Activated naive CD8-positive, alpha-beta T cell treated with anti-CD3 and anti-CD28 coated beads, Interleukin-2, amount 10 ng/mL, durations not matched to agents 7 days and 5 days (primary cell): ENCODE measurements at regions not wholly inside any gene's neighbourhood (a gene's known extent, or its start where the extent isn't known, plus 50 kb on each side); places are given as distances from the start of the nearest gene placed in this dataset.

Experiments used
- ATAC-seq: fragments of 150-1000 bp; cut with Tn5 transposase; one replicate; pipeline ENCODE4 v1.10.0; 2021; ENCODE audit warnings: low read depth, moderate library complexity
- POLR2A ChIA-PET: fragments of 350-600 bp; sonication (Branson Sonifier 250); formaldehyde crosslinking; loops from one replicate; lab custom pipeline; 2021; ENCODE audit warnings: antibody characterized with exemption; lab: Charles Lee
- DNase-seq: peaks from one replicate; pipeline ENCODE4 v3.0.0; 2021
- H3K27ac Mint-ChIP-seq: one replicate; pipeline ENCODE4 v1.8.0; 2022; ENCODE audit warnings: mild to moderate bottlenecking, mixed read lengths
- H3K27me3 Mint-ChIP-seq: one replicate; pipeline ENCODE4 v1.8.0; 2022; ENCODE audit warnings: mild to moderate bottlenecking, moderate library complexity, mixed read lengths
- H3K36me3 Mint-ChIP-seq: one replicate; pipeline ENCODE4 v1.8.0; 2021; ENCODE audit warnings: mild to moderate bottlenecking, mixed read lengths
- H3K4me1 Mint-ChIP-seq: one replicate; pipeline ENCODE4 v1.8.0; 2021; ENCODE audit warnings: mixed read lengths
- H3K4me3 Mint-ChIP-seq: one replicate; pipeline ENCODE4 v1.8.0; 2022; ENCODE audit warnings: mild to moderate bottlenecking, moderate library complexity, mixed read lengths
- H3K9me3 Mint-ChIP-seq: one replicate; pipeline ENCODE4 v1.8.0; 2021; ENCODE audit warnings: mixed read lengths

- ATAC-seq (no peak), DNase-seq (no peak)
- no peaks in the 10 kb centered on the region for H3K36me3 Mint-ChIP-seq
- no peak overlapping the region for H3K4me3 Mint-ChIP-seq
- H3K4me1 Mint-ChIP-seq, result no peaks in the 10 kb centered on the region
- H3K27ac Mint-ChIP-seq, result no peak overlapping the region
- peaks cover 3% of the 10 kb centered on the region for H3K9me3 Mint-ChIP-seq
- POLR2A ChIA-PET, result no interaction called here
- no peaks in the 10 kb centered on the region for H3K27me3 Mint-ChIP-seq
Measured at GRCh38 chr20:22652681-22653588, 68.6 kb upstream of the FOXA2 start.

DNA sequence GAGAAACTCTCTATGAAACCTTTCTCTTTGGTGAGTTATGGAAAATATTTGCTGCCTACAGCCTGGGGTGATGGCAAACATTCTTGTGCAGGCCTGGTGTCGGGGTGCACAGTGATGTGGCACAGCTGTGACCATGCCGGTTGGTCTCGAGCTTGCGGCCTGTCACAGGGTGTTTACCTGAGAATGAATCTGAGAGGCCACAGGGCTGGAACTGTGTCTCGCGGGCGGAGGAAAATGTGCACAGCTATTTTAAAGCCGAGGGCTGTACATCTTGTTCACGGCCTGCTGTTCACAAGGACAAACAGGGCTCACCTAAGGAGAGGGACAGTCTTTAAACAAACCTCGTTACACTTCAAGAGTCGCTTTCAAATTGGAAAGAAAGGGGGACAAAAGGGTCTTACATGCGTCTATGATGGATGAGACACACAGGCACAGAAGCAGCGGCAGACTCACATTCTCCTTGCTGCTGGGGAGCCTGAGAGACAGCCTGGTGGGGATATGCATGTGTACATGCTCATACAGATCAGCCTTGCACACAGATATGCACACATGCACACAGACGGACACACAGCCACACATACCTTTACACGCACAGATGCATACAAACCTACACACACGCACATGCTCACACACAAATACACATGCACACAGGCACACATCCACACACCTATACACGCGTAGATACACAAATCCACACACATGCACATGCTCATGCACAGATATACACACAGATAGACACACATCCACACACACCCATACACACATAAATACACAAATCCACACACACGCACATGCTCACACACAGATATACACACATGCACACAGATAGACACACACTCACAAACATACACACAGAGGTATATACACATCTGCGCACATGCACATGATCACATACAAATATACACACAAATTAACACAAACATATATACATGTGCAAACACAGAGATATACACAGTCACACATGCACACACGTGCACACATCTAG is 69.6 kb upstream of the FOXA2 start:
- peaks cover 3% of the 10 kb centered on the region for H3K9me3 Mint-ChIP-seq
- no peak for ATAC-seq
- H3K4me1 Mint-ChIP-seq, result no peaks in the 10 kb centered on the region
- POLR2A ChIA-PET, result no interaction called here
- no peak for DNase-seq
- no peak overlapping the region for H3K27ac Mint-ChIP-seq
- no peak overlapping the region for H3K4me3 Mint-ChIP-seq
- no peaks in the 10 kb centered on the region for H3K27me3 Mint-ChIP-seq
- no peaks in the 10 kb centered on the region for H3K36me3 Mint-ChIP-seq

GRCh38 chr20:22663528-22664025 is 79.2 kb upstream of the FOXA2 start:
- ATAC-seq, result no peak
- Mint-ChIP-seq H3K4me1 (no peaks in the 10 kb centered on the region), H3K4me3 (no peak overlapping the region), H3K9me3 (no peaks in the 10 kb centered on the region), H3K36me3 (no peaks in the 10 kb centered on the region), H3K27ac (no peak overlapping the region), H3K27me3 (no peaks in the 10 kb centered on the region)
- DNase-seq, result no peak
- POLR2A ChIA-PET, result no interaction called here

DNA sequence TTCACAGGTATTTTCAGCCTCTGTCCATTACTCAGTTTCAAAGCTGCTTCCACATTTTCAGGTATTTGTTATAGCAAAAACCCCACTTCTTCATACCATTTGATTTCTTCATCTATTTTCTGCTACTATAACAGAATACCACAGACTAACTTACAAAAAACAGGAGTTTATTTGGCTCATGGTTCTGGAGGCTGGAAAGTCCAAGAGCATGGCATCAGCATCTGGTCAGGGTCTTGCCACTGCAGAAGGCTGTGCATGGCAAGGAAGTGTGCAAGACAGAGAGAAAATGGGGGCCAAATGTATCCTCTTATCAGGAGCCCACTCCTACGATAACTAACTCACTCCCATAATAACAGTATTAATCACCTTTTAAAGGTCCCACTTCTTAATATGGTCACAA is 82.8 kb upstream of the FOXA2 start:
- no peak overlapping the region for H3K27ac Mint-ChIP-seq
- peaks cover 1% of the 10 kb centered on the region for H3K9me3 Mint-ChIP-seq
- ATAC-seq (no peak), DNase-seq (no peak)
- H3K27me3 Mint-ChIP-seq, result no peaks in the 10 kb centered on the region
- H3K36me3 Mint-ChIP-seq, result no peaks in the 10 kb centered on the region
- POLR2A ChIA-PET, result no interaction called here
- H3K4me3 Mint-ChIP-seq, result no peak overlapping the region
- H3K4me1 Mint-ChIP-seq, result no peaks in the 10 kb centered on the region

- Mint-ChIP-seq H3K27me3 (no peaks in the 10 kb centered on the region), H3K27ac (no peak overlapping the region), H3K36me3 (no peaks in the 10 kb centered on the region), H3K4me1 (no peaks in the 10 kb centered on the region), H3K9me3 (peaks cover 1% of the 10 kb centered on the region), H3K4me3 (no peak overlapping the region)
- DNase-seq, result no peak
- POLR2A ChIA-PET, result no interaction called here
- no peak for ATAC-seq
Measured at GRCh38 chr20:22672191-22672590, 87.8 kb upstream of the FOXA2 start.

DNA sequence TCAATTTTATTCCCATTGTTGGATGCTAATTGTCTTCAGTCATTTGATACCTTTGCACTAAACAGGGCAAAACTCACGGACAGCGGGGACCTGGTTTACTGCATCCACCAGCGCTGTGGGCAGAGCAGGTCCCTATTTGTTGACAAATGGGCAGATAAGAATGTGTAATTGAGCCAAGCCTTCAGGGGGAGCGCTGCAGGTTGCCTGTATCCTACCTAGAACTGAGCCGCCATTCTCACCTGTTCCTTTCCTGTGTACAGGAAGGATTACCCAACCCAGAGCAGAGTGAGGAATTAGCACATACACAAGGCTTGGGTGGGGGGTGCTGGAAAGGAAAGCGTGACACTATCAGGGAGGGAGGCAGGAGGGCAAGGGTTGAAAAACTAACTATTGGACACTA is 89.1 kb upstream of the FOXA2 start:
- H3K4me1 Mint-ChIP-seq, result no peaks in the 10 kb centered on the region
- POLR2A ChIA-PET, result no interaction called here
- no peaks in the 10 kb centered on the region for H3K36me3 Mint-ChIP-seq
- DNase-seq (no peak), ATAC-seq (no peak)
- H3K27me3 Mint-ChIP-seq, result no peaks in the 10 kb centered on the region
- no peak overlapping the region for H3K27ac Mint-ChIP-seq
- peaks cover 1% of the 10 kb centered on the region for H3K9me3 Mint-ChIP-seq
- H3K4me3 Mint-ChIP-seq, result no peak overlapping the region

GRCh38 chr20:22675341-22675740 is 91.0 kb upstream of the FOXA2 start:
- Mint-ChIP-seq H3K9me3 (peaks cover 1% of the 10 kb centered on the region), H3K27ac (no peak overlapping the region), H3K4me1 (no peaks in the 10 kb centered on the region), H3K36me3 (no peaks in the 10 kb centered on the region), H3K27me3 (no peaks in the 10 kb centered on the region), H3K4me3 (no peak overlapping the region)
- no peak for DNase-seq
- no peak for ATAC-seq
- POLR2A ChIA-PET, result no interaction called here

DNA sequence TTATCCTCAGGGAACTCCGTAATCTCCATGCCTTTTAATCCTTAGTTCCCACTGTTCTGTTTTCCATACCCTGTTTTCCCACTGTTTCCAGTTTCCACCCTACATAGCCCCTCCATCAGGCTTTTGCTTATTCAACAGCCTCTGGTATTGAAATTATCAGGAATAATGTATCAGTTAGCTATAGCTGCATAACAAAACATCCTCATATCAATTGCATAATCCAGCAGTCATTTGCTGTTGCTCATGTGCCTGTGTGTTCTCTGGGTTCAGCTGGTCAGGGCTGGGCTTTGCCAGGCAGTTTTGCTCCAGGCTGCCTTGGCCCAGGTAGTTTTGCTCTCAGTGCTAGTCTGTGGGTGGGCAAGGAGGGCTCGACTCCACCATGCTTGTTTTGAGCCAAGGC is 94.3 kb upstream of the FOXA2 start:
- H3K4me3 Mint-ChIP-seq, result no peak overlapping the region
- no peak overlapping the region for H3K27ac Mint-ChIP-seq
- no peaks in the 10 kb centered on the region for H3K4me1 Mint-ChIP-seq
- ATAC-seq, result no peak
- H3K9me3 Mint-ChIP-seq, result no peaks in the 10 kb centered on the region
- DNase-seq, result no peak
- POLR2A ChIA-PET, result no interaction called here
- H3K27me3 Mint-ChIP-seq, result peaks cover 2% of the 10 kb centered on the region
- H3K36me3 Mint-ChIP-seq, result no peaks in the 10 kb centered on the region

- Mint-ChIP-seq H3K4me3 (no peak overlapping the region), H3K36me3 (no peaks in the 10 kb centered on the region), H3K27me3 (peaks cover 2% of the 10 kb centered on the region), H3K9me3 (no peaks in the 10 kb centered on the region), H3K27ac (no peak overlapping the region), H3K4me1 (no peaks in the 10 kb centered on the region)
- POLR2A ChIA-PET, result no interaction called here
- no peak for DNase-seq
- no peak for ATAC-seq
Measured at GRCh38 chr20:22679197-22679596, 94.8 kb upstream of the FOXA2 start.

DNA sequence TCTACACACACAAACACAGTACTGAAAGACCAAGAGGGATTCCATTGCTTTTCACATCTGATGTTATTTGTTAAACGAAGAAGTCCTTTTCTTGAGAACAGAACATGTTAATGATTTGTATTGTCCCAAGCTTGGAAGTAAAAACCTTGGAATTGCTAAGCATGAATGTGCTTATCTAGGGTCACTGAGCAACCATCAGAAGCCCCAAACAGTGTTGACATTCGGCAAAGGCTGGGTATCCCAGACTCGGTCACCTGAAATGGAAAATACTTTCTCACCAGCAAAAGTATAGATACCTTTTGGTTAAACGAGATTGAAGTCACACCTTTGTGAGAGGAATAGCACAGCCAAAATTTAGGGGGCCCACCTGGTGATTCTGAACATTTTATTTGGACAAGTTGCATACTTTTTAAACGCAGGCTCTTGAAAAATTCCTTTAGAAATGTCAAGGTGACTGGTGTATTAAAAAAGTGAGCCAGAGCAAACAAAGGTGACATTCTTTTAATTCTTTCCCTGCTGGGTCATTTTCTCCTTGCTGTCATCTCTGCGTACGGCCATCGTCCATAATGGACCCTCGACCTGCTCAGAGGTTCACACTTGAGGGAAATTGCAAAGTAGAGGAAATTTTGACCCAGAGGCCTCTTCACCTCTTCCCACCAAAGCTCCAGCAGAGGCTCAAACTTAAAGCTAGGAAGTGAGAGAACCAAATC is 95.8 kb upstream of the FOXA2 start:
- Mint-ChIP-seq H3K36me3 (no peaks in the 10 kb centered on the region), H3K4me1 (peaks cover 2% of the 10 kb centered on the region), H3K27ac (no peak overlapping the region), H3K4me3 (no peak overlapping the region), H3K9me3 (no peaks in the 10 kb centered on the region), H3K27me3 (peaks cover 2% of the 10 kb centered on the region)
- ATAC-seq (no peak), DNase-seq (no peak)
- POLR2A ChIA-PET, result no interaction called here

GRCh38 chr20:22681591-22682248 is 97.3 kb upstream of the FOXA2 start:
- H3K4me1 Mint-ChIP-seq, result peaks cover 2% of the 10 kb centered on the region
- ATAC-seq (no peak), DNase-seq (no peak)
- POLR2A ChIA-PET, result interaction anchor here (0.7 kb wide), 1 partner anchor 340 kb away, joined by 3 read pairs; no protein-coding TSS in a partner anchor
- H3K27me3 Mint-ChIP-seq, result peaks cover 2% of the 10 kb centered on the region
- H3K27ac Mint-ChIP-seq, result no peak overlapping the region
- no peak overlapping the region for H3K4me3 Mint-ChIP-seq
- H3K36me3 Mint-ChIP-seq, result no peaks in the 10 kb centered on the region
- no peaks in the 10 kb centered on the region for H3K9me3 Mint-ChIP-seq

DNA sequence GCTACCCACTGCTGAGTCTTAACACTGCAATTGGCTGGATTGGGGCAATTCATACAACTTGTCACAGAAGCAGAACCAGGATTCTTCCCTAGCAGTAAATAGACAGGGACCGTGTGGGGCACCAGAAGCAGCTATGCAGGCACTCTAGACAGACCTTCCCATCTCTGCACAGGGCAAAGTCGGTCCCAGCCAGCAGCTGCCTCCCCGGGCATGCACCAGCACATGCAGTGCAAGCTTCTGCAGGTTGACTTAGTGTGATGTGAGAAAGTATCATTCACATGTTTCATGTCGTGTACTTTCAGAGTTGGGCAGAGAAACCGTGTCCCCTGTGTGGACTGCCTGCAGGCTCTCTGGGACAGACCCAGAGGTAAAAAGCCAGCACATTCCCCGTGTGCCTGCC is 98.0 kb upstream of the FOXA2 start:
- no peaks in the 10 kb centered on the region for H3K36me3 Mint-ChIP-seq
- H3K27ac Mint-ChIP-seq, result no peak overlapping the region
- ATAC-seq (no peak), DNase-seq (no peak)
- H3K4me3 Mint-ChIP-seq, result no peak overlapping the region
- POLR2A ChIA-PET, result no interaction called here
- H3K9me3 Mint-ChIP-seq, result no peaks in the 10 kb centered on the region
- peaks cover 2% of the 10 kb centered on the region for H3K27me3 Mint-ChIP-seq
- H3K4me1 Mint-ChIP-seq, result peaks cover 2% of the 10 kb centered on the region
